H9 (cell line): ENCODE measurements at regions not wholly inside any gene's neighbourhood (a gene's known extent, or its start where the extent isn't known, plus 50 kb on each side); places are given as distances from the start of the nearest gene placed in this dataset.

Source experiments
- DNase-seq: peaks from one replicate; pipeline ENCODE4 v3.0.0-alpha.2; 2017
- H2AFZ ChIP-seq: one replicate; pipeline ENCODE4 v1.6.1; 2013; ENCODE audit warnings: mild to moderate bottlenecking, low read length, control low read depth, moderate library complexity
- H2AK5ac ChIP-seq: 2 replicates; pipeline ENCODE4 v1.6.1; 2013; ENCODE audit warnings: low read length, control low read depth, mixed read lengths; ENCODE audit not compliant: insufficient read length
- H2BK120ac ChIP-seq: one replicate; pipeline ENCODE4 v1.6.1; 2013; ENCODE audit warnings: low read depth, mild to moderate bottlenecking, low read length, control low read depth, inconsistent platforms; ENCODE audit not compliant: poor library complexity, severe bottlenecking
- H2BK12ac ChIP-seq: 2 replicates; pipeline ENCODE4 v1.6.1; 2013; ENCODE audit warnings: low read length, control low read depth, mixed read lengths, low read depth; ENCODE audit not compliant: insufficient read length
- H2BK15ac ChIP-seq: 2 replicates; pipeline ENCODE4 v1.6.1; 2013; ENCODE audit warnings: low read depth, low read length, control low read depth
- H2BK20ac ChIP-seq: one replicate; pipeline ENCODE4 v1.6.1; 2013; ENCODE audit warnings: low read depth, mild to moderate bottlenecking, low read length, control low read depth, inconsistent platforms; ENCODE audit not compliant: poor library complexity, severe bottlenecking
- H2BK5ac ChIP-seq: 2 replicates; pipeline ENCODE4 v1.6.1; 2013; ENCODE audit warnings: low read length, control low read depth, mixed read lengths; ENCODE audit not compliant: insufficient read length
- H3K14ac ChIP-seq: 2 replicates; pipeline ENCODE4 v1.6.1; 2013; ENCODE audit warnings: low read length, control low read depth; ENCODE audit not compliant: insufficient read depth
- H3K18ac ChIP-seq: 2 replicates; pipeline ENCODE4 v1.6.1; 2013; ENCODE audit warnings: low read depth, mild to moderate bottlenecking, mixed read lengths, low read length, control low read depth; ENCODE audit not compliant: insufficient read length
- H3K23ac ChIP-seq: 2 replicates; pipeline ENCODE4 v1.6.1; 2013; ENCODE audit warnings: low read length, control low read depth, mixed read lengths, low read depth; ENCODE audit not compliant: insufficient read length
- H3K23me2 ChIP-seq: 2 replicates; pipeline ENCODE4 v1.6.1; 2013; ENCODE audit warnings: low read depth, mild to moderate bottlenecking, mixed read lengths, low read length, control low read depth; ENCODE audit not compliant: insufficient read length, poor library complexity, severe bottlenecking
- H3K27ac ChIP-seq: 2 replicates; pipeline ENCODE4 v1.5.1; 2013; ENCODE audit warnings: low read length, control low read depth, mixed read lengths, low read depth; ENCODE audit not compliant: insufficient read length
- H3K27me3 ChIP-seq: 2 replicates; pipeline ENCODE4 v1.6.1; 2013; ENCODE audit warnings: low read length, control low read depth, inconsistent platforms; ENCODE audit not compliant: insufficient read depth
- H3K4ac ChIP-seq: 2 replicates; pipeline ENCODE4 v1.6.1; 2013; ENCODE audit warnings: low read depth, mild to moderate bottlenecking, control low read depth, inconsistent platforms, low read length, moderate library complexity
- H3K4me1 ChIP-seq: 2 replicates; pipeline ENCODE4 v1.6.1; 2013; ENCODE audit warnings: low read length, control low read depth, inconsistent platforms; ENCODE audit not compliant: insufficient read depth
- H3K4me2 ChIP-seq: 2 replicates; pipeline ENCODE4 v1.6.1; 2013; ENCODE audit warnings: low read length, control low read depth, mixed read lengths; ENCODE audit not compliant: insufficient read length, insufficient read depth
- H3K56ac ChIP-seq: 2 replicates; pipeline ENCODE4 v1.6.1; 2013; ENCODE audit warnings: low read depth, mild to moderate bottlenecking, mixed read lengths, low read length, control low read depth; ENCODE audit not compliant: insufficient read length
- H3K79me1 ChIP-seq: 2 replicates; pipeline ENCODE4 v1.6.1; 2013; ENCODE audit warnings: low read depth, mild to moderate bottlenecking, moderate library complexity, low read length, control low read depth, inconsistent platforms; ENCODE audit not compliant: insufficient read depth, poor library complexity, severe bottlenecking
- H3K79me2 ChIP-seq: 2 replicates; pipeline ENCODE4 v1.6.1; 2013; ENCODE audit warnings: low read length, control low read depth, inconsistent platforms; ENCODE audit not compliant: insufficient read depth
- H3K9ac ChIP-seq: 2 replicates; pipeline ENCODE4 v1.6.1; 2013; ENCODE audit warnings: low read length, control low read depth, mixed read lengths; ENCODE audit not compliant: insufficient read length; ENCODE audit errors: extremely low read depth
- H3K9me3 ChIP-seq: one replicate; pipeline ENCODE4 v1.6.1; 2013; ENCODE audit warnings: low read depth, low read length, inconsistent platforms; ENCODE audit not compliant: control insufficient read depth
- H3T11ph ChIP-seq: one replicate; pipeline ENCODE4 v1.6.1; 2013; ENCODE audit warnings: mild to moderate bottlenecking, low read length, control low read depth, inconsistent platforms
- H4K20me1 ChIP-seq: one replicate; pipeline ENCODE4 v1.6.1; 2013; ENCODE audit not compliant: control insufficient read depth, insufficient read length, insufficient read depth
- H4K5ac ChIP-seq: 2 replicates; pipeline ENCODE4 v1.6.1; 2013; ENCODE audit warnings: low read depth, mild to moderate bottlenecking, mixed read lengths, low read length, control low read depth; ENCODE audit not compliant: insufficient read length
- H4K8ac ChIP-seq: replicated peaks from 2 replicates; pipeline ENCODE4 v1.6.1; 2013; ENCODE audit warnings: low read length, control low read depth, mixed read lengths, low read depth; ENCODE audit not compliant: insufficient read length
- H4K91ac ChIP-seq: 2 replicates; pipeline ENCODE4 v1.6.1; 2013; ENCODE audit warnings: low read depth, mild to moderate bottlenecking, moderate library complexity, mixed read lengths, low read length, control low read depth; ENCODE audit not compliant: insufficient read length
- H3K27ac Mint-ChIP-seq, 3 experiments: 2 replicates in 2 of 3; 3 replicates in 1 of 3; pipeline ENCODE4 v1.8.0; 2020 to 2021; ENCODE audit warnings: mixed read lengths in 3 of 3, mild to moderate bottlenecking in 1 of 3, moderate library complexity in 1 of 3
- H3K27me3 Mint-ChIP-seq: 2 replicates; pipeline ENCODE4 v1.8.0; 2021; ENCODE audit warnings: low read depth, mild to moderate bottlenecking, moderate library complexity, mixed read lengths
- H3K36me3 Mint-ChIP-seq, 3 experiments: 2 replicates in 2 of 3; 3 replicates in 1 of 3; pipeline ENCODE4 v1.8.0; 2020 to 2021; ENCODE audit warnings: low read depth in 3 of 3, mixed read lengths in 3 of 3; ENCODE audit not compliant: insufficient read depth in 1 of 3
- H3K4me1 Mint-ChIP-seq, 2 experiments: 2 replicates each; pipeline ENCODE4 v1.8.0; 2020; ENCODE audit warnings: mixed read lengths in 2 of 2
- H3K4me3 Mint-ChIP-seq, 2 experiments: 2 replicates in 1 of 2; 3 replicates in 1 of 2; pipeline ENCODE4 v1.8.0; 2020 to 2021; ENCODE audit warnings: mild to moderate bottlenecking in 2 of 2, mixed read lengths in 2 of 2, moderate library complexity in 1 of 2
- H3K9me3 Mint-ChIP-seq, 2 experiments: 2 replicates in 1 of 2; 3 replicates in 1 of 2; pipeline ENCODE4 v1.8.0; 2020; ENCODE audit warnings: mild to moderate bottlenecking in 2 of 2, mixed read lengths in 2 of 2, moderate library complexity in 1 of 2
- WGBS: extraction: QIAGEN DNeasy Blood & Tissue Kit; methylation state at CpG from one replicate; pipeline ENCODE4 v1.1.7; 2013; ENCODE audit warnings: missing lambda C conversion rate, low lambda C conversion rate, mixed read lengths; ENCODE audit not compliant: insufficient read length; ENCODE audit errors: extremely low coverage; 5-methylcytosine and 5-hydroxymethylcytosine counted together
- TF ChIP-seq, protein P1 (sequence below): fragments of 200-600 bp; sonication (generic); conservative IDR thresholded peaks from 3 replicates; pipeline ENCODE4 v1.8.0; 2021; ENCODE audit warnings: antibody characterized with exemption, mild to moderate bottlenecking

DNA sequence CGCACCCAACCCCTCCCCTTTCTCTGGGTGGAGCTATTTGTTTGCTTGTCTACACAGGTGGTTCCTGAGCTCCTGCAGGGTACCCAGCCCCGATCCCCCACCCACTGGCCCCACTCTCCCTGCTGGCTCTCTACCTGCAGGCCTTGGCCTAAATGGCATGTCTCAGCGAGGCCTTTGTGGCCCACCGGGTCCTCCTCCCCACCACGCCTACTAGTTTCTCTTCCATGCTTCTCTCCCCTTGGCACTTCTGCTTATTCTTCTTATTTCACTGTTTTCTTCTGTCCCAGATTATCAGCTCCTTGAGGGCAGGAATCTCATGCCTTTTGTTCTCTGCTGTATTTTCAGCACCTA is 57.4 kb upstream of the ZNF536 start:
- no peak overlapping the region for H4K8ac ChIP-seq
- no peak overlapping the region for H4K91ac ChIP-seq
- peaks cover 3 to 7% of the 10 kb centered on the region in 2 experiments; a peak in 3 of 4 replicates for H3K4me1 Mint-ChIP-seq
- no peak overlapping the region for H2BK20ac ChIP-seq
- DNase-seq, result no peak
- no CpG with 5 or more reads among the region's 5 CpGs for WGBS
- peaks cover 2% of the 10 kb centered on the region; the same call in 1 of the 2 replicates for H3K27me3 Mint-ChIP-seq
- H2BK5ac ChIP-seq, result no peak overlapping the region
- no peak overlapping the region for H4K5ac ChIP-seq
- H3K56ac ChIP-seq, result no peak overlapping the region
- no peaks in the 10 kb centered on the region for H3K9me3 ChIP-seq
- H3K79me1 ChIP-seq, result no peaks in the 10 kb centered on the region
- no peak overlapping the region for H3K18ac ChIP-seq
- H3K27ac ChIP-seq, result no peak overlapping the region
- no peaks in the 10 kb centered on the region for H3K79me2 ChIP-seq
- H3K4me2 ChIP-seq, result no peak overlapping the region
- H3K9me3 Mint-ChIP-seq, result peaks cover 0 to 8% of the 10 kb centered on the region in 2 experiments; a peak in 2 of 5 replicates
- no peak overlapping the region for H2BK120ac ChIP-seq
- no peak overlapping the region for H3K14ac ChIP-seq
- no peaks in the 10 kb centered on the region for H3K27me3 ChIP-seq
- peak overlapping the region in 1 of 3 experiments; percentile 28; a peak in 1 of 7 replicates for H3K27ac Mint-ChIP-seq
- H4K20me1 ChIP-seq, result no peaks in the 10 kb centered on the region
- H3K9ac ChIP-seq, result no peak overlapping the region
- no peak overlapping the region for H3K4me3 Mint-ChIP-seq
- H3K4me1 ChIP-seq, result no peaks in the 10 kb centered on the region
- H2AFZ ChIP-seq, result no peak overlapping the region
- no peak overlapping the region for H3K23ac ChIP-seq
- H3T11ph ChIP-seq, result no peak overlapping the region
- H3K36me3 Mint-ChIP-seq, result no peaks in the 10 kb centered on the region; a peak in 1 of 7 replicates
- H3K23me2 ChIP-seq, result no peaks in the 10 kb centered on the region
- no peak overlapping the region for H2AK5ac ChIP-seq
- no peak overlapping the region for H2BK12ac ChIP-seq
- H3K4ac ChIP-seq, result no peak overlapping the region
- TF ChIP-seq, protein P1, sequence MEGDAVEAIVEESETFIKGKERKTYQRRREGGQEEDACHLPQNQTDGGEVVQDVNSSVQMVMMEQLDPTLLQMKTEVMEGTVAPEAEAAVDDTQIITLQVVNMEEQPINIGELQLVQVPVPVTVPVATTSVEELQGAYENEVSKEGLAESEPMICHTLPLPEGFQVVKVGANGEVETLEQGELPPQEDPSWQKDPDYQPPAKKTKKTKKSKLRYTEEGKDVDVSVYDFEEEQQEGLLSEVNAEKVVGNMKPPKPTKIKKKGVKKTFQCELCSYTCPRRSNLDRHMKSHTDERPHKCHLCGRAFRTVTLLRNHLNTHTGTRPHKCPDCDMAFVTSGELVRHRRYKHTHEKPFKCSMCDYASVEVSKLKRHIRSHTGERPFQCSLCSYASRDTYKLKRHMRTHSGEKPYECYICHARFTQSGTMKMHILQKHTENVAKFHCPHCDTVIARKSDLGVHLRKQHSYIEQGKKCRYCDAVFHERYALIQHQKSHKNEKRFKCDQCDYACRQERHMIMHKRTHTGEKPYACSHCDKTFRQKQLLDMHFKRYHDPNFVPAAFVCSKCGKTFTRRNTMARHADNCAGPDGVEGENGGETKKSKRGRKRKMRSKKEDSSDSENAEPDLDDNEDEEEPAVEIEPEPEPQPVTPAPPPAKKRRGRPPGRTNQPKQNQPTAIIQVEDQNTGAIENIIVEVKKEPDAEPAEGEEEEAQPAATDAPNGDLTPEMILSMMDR, result no peak
- H2BK15ac ChIP-seq, result no peak overlapping the region
